ENCODE measurements at regions not wholly inside any gene's neighbourhood (a gene's known extent, or its start where the extent isn't known, plus 50 kb on each side); places are given as distances from the start of the nearest gene placed in this dataset.

GRCh38 chr9:81850724-81851123, 77.5 kb upstream of the SPATA31D4 start:
- TF ChIP-seq CTCF (IDR thresholded peaks at IDR 0.05) (no peak), ZFX (IDR thresholded peaks at IDR 0.05; ENCODE audit: borderline replicate concordance) (no peak)

Measured in 22Rv1 (cell line).